ENCODE measurements at regions not wholly inside any gene's neighbourhood (a gene's known extent, or its start where the extent isn't known, plus 50 kb on each side); places are given as distances from the start of the nearest gene placed in this dataset.
"Not testable (repeated sequence)": the region's sequence is repeated elsewhere in the genome, so short reads cannot be mapped to it uniquely, and the experiment has no call there.

GRCh38 chr10:33484787-33485186 lies 150.3 kb upstream of the NRP1 start:
- DNase-seq, result no peak

GRCh38 chr10:33483816-33484190 lies 149.3 kb upstream of the NRP1 start:
- peak; percentile 51 for DNase-seq

DNA sequence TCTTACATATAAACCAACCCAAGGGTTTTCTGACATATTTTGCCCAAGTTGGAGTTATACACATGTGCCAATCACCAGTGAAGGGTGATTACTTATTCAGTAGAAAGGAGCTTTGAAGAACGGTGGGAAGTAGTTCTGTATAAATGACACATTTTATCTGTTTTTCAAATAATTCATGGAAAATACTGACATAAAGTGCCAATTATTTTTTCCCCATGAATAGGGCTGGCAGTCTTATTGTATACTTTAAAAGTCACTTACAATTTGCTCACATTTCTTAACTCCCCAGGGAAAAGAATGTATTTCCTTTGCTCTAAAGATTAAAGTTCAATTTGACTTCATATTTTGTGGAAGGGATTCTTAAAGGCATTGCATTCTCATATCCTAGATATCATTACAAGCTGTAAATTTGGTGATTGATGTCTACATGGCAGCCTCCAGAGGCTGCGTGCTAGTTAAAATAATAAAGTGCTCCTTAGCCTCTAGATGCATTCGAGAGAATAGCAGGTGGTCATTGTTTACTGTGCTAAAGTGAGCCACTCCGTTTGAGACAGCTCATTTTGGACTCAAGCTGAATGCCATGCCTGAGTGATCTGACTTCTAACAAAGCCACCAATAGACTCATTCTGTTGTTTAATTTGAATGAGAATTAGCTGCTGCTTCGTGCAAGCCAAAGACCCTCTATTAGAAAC lies 148.8 kb upstream of the NRP1 start:
- DNase-seq, result peak; percentile 74

- no peak for DNase-seq
Measured at GRCh38 chr10:33482486-33482885, 148.0 kb upstream of the NRP1 start.

DNA sequence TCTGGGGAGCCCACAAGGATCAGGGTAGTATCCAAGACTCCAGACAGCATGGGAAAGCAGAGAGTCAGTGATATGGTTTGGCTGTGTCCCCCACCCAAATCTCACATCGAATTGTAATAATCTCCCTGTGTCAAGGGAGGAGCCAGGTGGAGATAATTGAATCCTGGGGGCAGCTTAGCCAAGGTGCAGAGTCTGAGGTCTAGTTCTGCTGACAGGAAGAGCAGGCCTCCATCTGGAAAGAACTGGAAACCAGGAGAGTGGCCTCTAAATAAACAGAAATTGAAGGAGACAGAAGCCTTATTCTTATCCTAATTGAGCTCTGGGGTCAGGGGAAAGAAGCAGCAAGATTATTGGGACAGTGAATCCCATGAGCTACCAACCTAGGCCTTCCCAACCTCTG lies 146.7 kb upstream of the NRP1 start:
- no peak for DNase-seq

GRCh38 chr10:33480417-33480816 lies 145.9 kb upstream of the NRP1 start:
- DNase-seq, result not testable (repeated sequence)

DNA sequence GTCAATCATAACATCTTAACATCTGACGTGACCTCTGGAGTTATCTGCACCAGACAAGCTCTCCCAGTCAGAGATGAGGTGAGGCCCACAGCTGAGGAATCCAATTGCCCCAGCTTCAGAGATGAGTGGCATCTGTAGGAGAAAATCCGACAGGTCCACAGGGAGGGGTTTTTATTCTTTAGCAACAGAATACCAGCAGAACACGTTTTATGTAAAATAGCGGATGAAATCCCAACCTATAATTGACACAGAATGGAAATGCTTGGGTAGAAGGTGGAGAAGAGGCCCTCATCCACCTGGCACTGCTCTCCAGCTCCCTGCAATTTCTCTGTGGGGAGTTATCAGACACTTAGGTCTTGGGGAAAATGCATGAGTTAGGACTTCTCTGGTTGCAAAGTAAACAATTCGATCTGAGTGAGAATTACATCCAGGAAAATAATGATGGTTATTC lies 144.2 kb upstream of the NRP1 start:
- DNase-seq, result no peak

DNA sequence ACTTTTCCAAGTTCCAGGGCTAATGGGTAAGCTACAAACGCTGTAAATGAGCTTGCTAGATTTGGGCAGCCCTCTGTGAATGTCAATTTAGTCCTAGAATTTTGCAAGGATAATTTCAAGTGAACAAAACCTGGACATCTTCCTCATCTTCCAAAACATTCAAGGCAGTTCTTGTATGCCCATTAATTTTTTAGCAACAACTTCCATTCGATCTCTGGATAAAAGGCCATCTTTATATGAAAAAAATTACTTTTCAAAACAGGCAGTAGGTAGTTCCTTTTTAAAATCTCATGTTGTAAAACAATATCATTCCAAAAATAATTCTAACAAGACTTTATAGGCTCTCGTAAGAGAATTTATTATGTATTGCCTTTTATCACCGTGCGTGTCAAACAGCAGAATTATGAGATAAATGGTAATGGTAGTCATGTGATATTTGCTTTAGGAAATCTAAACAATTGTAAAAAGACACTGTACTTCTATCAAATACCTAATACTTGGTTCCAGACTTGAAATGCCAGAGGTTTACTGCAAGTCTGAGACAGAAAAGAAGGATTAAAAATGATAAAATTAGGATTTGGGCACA lies 143.7 kb upstream of the NRP1 start:
- DNase-seq, result no peak

GRCh38 chr10:33477291-33478088 lies 143.0 kb upstream of the NRP1 start:
- no peak for DNase-seq

DNA sequence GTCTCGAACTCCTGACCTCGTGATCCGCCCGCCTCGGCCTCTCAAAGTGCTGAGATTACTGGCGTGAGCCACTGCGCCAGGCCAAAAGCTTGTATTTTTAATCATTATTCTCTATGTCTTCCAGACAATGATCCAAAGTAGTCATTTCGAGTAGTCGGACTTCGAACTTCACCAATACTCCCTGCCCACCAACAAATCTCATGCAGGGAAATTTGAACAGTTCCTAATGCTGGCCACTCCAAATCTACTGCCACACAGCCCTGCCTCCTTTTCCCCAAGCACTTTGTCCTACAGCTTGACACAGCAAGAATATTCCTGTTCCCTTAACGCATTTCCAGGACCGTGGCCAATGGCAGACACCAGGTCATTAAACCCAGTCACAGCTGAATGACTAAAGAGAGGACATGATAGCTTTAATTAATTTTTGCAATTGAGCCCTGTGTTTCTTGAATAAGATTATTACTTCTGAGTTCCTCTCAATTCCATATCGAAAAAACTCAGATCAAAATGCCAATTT lies 142.3 kb upstream of the NRP1 start:
- no peak for DNase-seq

DNA sequence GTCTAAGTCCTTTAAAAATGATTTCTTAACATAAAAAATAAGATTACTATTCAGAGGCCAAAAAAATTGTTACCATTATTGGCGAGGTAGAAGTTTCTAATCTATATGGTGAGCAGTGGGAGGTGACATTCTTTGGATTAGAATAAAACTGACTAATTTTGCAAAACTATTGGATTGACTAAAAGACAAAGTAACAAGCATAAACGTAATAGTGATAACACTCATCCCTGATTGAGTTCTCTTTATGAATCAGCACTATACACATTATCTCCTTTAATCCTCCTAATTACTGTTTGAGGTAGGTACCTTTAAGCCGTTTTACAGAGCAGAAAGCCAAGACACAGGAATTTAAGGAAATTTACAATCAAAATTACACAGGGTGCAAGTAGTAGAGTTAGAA lies 139.2 kb upstream of the NRP1 start:
- DNase-seq, result no peak

DNA sequence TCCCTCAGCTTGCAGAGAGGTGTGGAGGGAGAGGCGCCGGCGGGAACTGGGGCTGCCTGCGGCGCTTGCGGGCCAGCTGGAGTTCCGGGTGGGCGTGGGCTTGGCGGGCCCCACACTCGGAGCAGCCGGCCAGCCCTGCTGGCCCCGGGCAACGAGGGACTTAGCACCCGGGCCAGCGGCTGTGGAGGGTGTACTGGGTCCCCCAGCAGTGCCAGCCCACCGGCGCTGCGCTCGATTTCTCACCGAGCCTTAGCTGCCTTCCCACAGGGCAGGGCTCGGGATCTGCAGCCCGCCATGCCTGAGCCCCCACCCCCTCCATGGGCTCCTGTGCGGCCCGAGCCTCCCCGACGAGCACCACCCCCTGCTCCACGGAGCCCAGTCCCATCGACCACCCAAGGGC lies 133.5 kb upstream of the NRP1 start:
- not testable (repeated sequence) for DNase-seq

- DNase-seq, result no peak
Measured at GRCh38 chr10:33465747-33466146, 131.3 kb upstream of the NRP1 start.

DNA sequence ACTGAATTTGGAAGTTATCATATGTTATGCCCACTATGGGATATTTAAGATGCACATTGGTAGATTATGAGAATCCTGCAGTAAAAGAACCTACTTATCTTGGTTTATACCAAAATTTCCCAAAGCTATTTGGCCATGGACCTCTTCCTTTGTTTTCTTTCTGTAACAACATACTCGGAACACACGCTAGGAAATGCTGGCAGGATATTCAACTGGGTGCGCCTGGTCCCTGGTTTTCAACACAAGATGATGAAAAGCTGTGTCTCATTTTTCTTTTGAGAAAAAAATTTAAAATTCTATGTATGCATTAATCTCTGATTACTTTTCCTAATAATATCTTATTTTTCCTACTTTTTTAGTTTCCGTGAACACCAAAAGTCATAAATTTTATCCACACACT lies 128.5 kb upstream of the NRP1 start:
- DNase-seq, result no peak

DNA sequence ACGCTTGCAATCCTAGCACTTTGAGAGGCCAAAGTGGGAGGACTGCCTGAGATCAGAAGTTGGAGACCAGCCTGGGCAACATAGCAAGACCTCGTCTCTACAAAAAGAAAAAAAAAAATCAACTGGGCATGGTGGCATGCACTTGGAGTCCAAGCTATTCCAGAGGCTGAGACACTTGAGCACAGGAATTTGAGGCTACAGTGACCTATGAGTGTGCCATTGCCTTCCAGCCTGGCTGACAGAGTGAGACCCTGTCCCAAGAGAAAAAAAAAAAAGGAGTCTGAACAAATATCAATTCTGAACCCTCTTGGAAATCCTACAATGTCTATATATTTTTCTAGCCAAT lies 126.8 kb upstream of the NRP1 start:
- DNase-seq, result no peak

DNA sequence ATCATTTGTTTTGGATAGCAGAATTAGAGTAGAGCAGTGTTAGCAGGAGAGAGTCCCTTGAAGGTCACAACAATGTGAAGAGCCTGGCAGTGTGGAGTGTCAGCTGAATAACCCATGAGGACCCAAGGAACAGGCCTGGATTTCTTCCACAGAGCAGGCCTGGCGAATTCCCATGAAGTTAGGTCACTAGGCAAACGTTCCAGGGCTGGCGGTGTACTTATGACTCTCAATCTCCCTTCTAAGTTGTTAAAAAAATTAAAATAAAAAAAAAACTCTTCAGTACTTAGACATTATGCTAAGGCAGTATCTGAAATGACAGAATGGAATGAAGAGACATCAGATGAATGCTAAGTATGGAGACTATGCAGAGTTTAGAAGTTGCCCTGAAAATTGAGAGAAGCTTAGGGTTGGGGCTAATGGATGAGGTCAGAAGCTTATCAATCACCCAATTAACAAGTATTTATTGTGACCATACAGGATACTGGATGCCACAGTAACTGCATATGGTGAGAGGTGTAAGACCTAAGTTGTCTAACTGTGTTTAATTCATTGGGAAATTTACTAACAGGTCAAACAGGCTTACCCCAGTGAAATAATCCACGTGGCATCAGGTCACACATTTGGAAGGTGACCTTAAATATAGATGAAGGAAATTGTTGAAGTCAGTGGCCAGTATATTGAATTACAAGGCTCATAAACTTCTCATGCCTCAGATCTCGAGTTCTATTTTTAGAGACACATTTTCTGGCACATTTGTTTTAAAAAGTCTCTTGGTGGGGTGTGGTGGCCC lies 126.2 kb upstream of the NRP1 start:
- DNase-seq, result no peak

DNA sequence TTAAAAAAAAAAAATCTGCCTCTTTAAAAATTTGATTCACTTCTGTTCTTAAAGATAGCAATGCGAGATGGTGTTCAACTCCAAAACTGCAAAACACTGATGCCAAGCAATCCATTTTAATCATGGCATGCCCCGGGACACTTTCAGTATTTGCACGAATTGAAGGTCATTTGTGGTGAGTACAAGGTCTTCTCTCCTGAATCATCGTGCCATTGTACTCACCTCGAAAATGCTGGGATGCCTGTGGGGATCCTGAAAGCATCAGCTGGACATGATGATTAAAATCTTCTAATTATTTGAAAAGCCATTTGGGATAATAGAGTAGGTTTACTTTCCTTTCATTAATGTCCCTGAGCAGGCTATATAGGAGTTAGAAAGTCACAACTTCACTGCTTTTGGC lies 125.1 kb upstream of the NRP1 start:
- DNase-seq, result no peak

- DNase-seq, result no peak
Measured at GRCh38 chr10:33455029-33455428, 120.6 kb upstream of the NRP1 start.

GRCh38 chr10:33454554-33454953 lies 120.1 kb upstream of the NRP1 start:
- DNase-seq, result no peak

- DNase-seq, result no peak
Measured at GRCh38 chr10:33453081-33454025, 118.9 kb upstream of the NRP1 start.

- no peak for DNase-seq
Measured at GRCh38 chr10:33448421-33449140, 114.1 kb upstream of the NRP1 start.
